Motor neuron (in vitro differentiated cells): ENCODE measurements at regions not wholly inside any gene's neighbourhood (a gene's known extent, or its start where the extent isn't known, plus 50 kb on each side); places are given as distances from the start of the nearest gene placed in this dataset.
A peak's percentile ranks its signal among the peaks of the same experiment; 100 is the strongest.

Experiments
- ATAC-seq, 8 experiments: fragments of 200-7000 bp; cut with Tn5 transposase; replicated peaks in 6 of 8; 2 replicates each; pipeline ENCODE4 v1.8.0; 2021; ENCODE audit warnings: mild to moderate bottlenecking in 8 of 8, moderate library complexity in 8 of 8
- H3K27ac ChIP-seq, 2 donors: fragments of 250-450 bp; sonication (Bioruptor Pico); 2 replicates each; pipeline ENCODE4 v1.9.0; 2021; ENCODE audit warnings: antibody characterized with exemption in 2 of 2, mild to moderate bottlenecking in 2 of 2, moderate library complexity in 1 of 2
- H3K4me1 ChIP-seq, 2 donors: fragments of 250-450 bp; sonication (Bioruptor Pico); replicated peaks in 1 of 2; 2 replicates each; pipeline ENCODE4 v1.6.1; 2021; ENCODE audit warnings: antibody characterized with exemption in 2 of 2, mild to moderate bottlenecking in 2 of 2, moderate library complexity in 1 of 2
- H3K4me3 ChIP-seq, 5 donors: fragments of 250-450 bp; sonication (Bioruptor Pico); 2 replicates each; pipeline ENCODE4 v1.9.0; 2021; ENCODE audit warnings: antibody characterized with exemption in 5 of 5, mild to moderate bottlenecking in 5 of 5, moderate library complexity in 4 of 5
- WGBS, 10 experiments: fragments of 450-650 bp; shearing (Covaris generic); methylation state at CpG; one replicate each; pipeline ENCODE4 v1.0.0; 2022; 5-methylcytosine and 5-hydroxymethylcytosine counted together
- in situ Hi-C, 9 experiments: fragments of 400-800 bp; cut with MboI; loops; one replicate each; pipeline ENCODE4 v1.15.0; 2021; ENCODE audit warnings: low sequenced_read_pairs in 9 of 9, low pct_unique_long_range_greater_than_20kb in 2 of 9; ENCODE audit not compliant: unreplicated experiment in 9 of 9

- 19 to 95% (median 70%) methylated on average over 2 to 4 of the region's 4 CpGs; no CpG with 5 or more reads in 2 of the 10 experiments for WGBS, 10 experiments
- ATAC-seq, result peak in 2 of 8 experiments; percentile 26 to 90
- no peak overlapping the region for H3K27ac ChIP-seq
- H3K4me1 ChIP-seq, result no peaks in the 10 kb centered on the region
- in situ Hi-C loops, result no loop called here
- no peak overlapping the region for H3K4me3 ChIP-seq
Observed at GRCh38 chr1:58971629-58972140, 187.8 kb upstream of the JUN start.

DNA sequence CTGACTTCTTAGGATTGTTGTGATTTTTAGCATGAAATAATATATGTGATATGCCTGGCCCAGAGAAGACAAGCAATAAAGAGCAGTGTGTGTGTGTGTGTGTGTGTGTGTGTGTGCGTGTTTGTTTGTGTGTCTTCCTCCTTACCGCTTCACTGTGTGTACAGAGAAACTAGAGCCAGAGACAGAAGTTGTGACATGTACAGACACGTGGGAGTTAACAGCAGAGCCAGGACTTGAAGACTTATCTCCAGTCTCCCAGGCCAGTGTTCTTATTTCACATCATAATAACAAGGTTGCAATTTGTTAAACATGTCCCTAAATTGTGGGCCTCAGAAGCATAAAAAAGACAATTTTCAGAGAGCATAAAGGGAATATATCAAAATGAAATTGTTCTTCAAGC, 192.0 kb upstream of the JUN start:
- Histone ChIP-seq H3K4me3 (no peak overlapping the region), H3K27ac (no peak overlapping the region), H3K4me1 (no peaks in the 10 kb centered on the region)
- in situ Hi-C loops, result no loop called here
- 44 to 93% (median 85%) methylated on average over 1 to 3 of the region's 3 CpGs; no CpG with 5 or more reads in 2 of the 10 experiments for WGBS, 10 experiments
- ATAC-seq, result no peak

- 67 to 100% (median 94%) methylated on average over 1 of the region's 1 CpG; no CpG with 5 or more reads in 6 of the 10 experiments for WGBS, 10 experiments
- Histone ChIP-seq H3K4me1 (no peaks in the 10 kb centered on the region), H3K27ac (no peak overlapping the region), H3K4me3 (no peak overlapping the region)
- in situ Hi-C loops, result no loop called here
- ATAC-seq, result no peak
Observed at GRCh38 chr1:58976294-58976693, 192.4 kb upstream of the JUN start.

GRCh38 chr1:58977598-58977997, 193.8 kb upstream of the JUN start:
- H3K4me3 ChIP-seq, result no peak overlapping the region
- ATAC-seq, result no peak
- no peak overlapping the region for H3K27ac ChIP-seq
- WGBS, 10 experiments, result 67 to 100% (median 97%) methylated on average over 1 of the region's 1 CpG; no CpG with 5 or more reads in 4 of the 10 experiments
- H3K4me1 ChIP-seq, result no peaks in the 10 kb centered on the region
- in situ Hi-C loops, result no loop called here

DNA sequence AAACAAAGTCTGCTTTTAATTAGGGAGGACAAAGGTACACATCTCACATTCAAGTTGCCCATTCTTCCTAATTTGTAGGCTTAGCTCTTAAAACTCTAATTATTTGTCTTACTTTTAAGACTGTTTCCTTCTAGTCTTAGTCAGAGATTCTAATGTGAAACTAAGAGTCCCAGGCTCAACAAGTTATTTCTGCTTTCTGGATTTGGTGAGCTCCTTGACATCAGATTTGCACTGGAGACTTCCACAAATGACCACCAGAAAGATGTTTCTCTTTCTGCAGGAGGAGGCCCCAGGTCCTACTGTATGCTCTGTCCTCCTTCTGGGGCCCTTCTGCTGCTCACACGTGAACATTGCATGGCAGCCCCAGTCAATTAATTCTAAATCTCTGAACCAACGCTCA, 194.2 kb upstream of the JUN start:
- in situ Hi-C loops, result no loop called here
- no peak overlapping the region for H3K4me3 ChIP-seq
- WGBS, 10 experiments, result 75 to 100% (median 92%) methylated on average over 1 to 2 of the region's 2 CpGs; no CpG with 5 or more reads in 5 of the 10 experiments

DNA sequence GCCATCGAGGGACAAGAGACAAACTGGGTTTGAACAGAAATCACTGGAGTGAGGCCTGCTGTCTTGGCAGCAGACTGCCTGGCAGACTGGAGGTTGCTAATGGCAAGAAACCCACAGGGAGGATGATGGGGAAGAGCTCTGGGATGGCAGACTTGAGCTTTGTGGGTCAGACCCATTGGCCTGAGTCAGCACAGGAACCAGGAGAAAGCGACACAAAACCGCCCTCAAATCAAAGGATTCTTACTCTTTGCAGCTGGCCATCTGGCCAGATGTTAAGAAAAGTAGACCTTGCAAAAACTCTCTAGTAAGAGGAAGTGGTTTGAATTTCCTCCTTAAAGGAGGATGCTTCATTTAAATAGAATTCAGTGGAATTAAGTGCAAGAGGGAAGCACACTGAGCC, 195.2 kb upstream of the JUN start:
- no peaks in the 10 kb centered on the region for H3K4me1 ChIP-seq
- WGBS, 10 experiments, result 38 to 100% (median 89%) methylated on average over 1 to 2 of the region's 3 CpGs; no CpG with 5 or more reads in 2 of the 10 experiments
- in situ Hi-C loops, result no loop called here
- H3K27ac ChIP-seq, result no peak overlapping the region
- no peak overlapping the region for H3K4me3 ChIP-seq
- ATAC-seq, result no peak

More for the DNA sequence above, 194.2 kb upstream of the JUN start:
- H3K27ac ChIP-seq, result no peak overlapping the region
- H3K4me1 ChIP-seq, result no peaks in the 10 kb centered on the region
- no peak for ATAC-seq

- H3K4me3 ChIP-seq, result no peak overlapping the region
- ATAC-seq, result no peak
- H3K4me1 ChIP-seq, result no peaks in the 10 kb centered on the region
- in situ Hi-C loops, result no loop called here
- no peak overlapping the region for H3K27ac ChIP-seq
- WGBS, 10 experiments, result 86 to 100% (median 96%) methylated on average over 1 to 3 of the region's 3 CpGs; no CpG with 5 or more reads in 3 of the 10 experiments
Observed at GRCh38 chr1:58979677-58980076, 195.8 kb upstream of the JUN start.

- H3K27ac ChIP-seq, result no peak overlapping the region
- no peaks in the 10 kb centered on the region for H3K4me1 ChIP-seq
- no peak for ATAC-seq
- 60 to 100% (median 88%) methylated on average over 1 of the region's 1 CpG; no CpG with 5 or more reads in 3 of the 10 experiments for WGBS, 10 experiments
- H3K4me3 ChIP-seq, result no peak overlapping the region
- in situ Hi-C loops, result no loop called here
Observed at GRCh38 chr1:58981392-58981791, 197.5 kb upstream of the JUN start.

DNA sequence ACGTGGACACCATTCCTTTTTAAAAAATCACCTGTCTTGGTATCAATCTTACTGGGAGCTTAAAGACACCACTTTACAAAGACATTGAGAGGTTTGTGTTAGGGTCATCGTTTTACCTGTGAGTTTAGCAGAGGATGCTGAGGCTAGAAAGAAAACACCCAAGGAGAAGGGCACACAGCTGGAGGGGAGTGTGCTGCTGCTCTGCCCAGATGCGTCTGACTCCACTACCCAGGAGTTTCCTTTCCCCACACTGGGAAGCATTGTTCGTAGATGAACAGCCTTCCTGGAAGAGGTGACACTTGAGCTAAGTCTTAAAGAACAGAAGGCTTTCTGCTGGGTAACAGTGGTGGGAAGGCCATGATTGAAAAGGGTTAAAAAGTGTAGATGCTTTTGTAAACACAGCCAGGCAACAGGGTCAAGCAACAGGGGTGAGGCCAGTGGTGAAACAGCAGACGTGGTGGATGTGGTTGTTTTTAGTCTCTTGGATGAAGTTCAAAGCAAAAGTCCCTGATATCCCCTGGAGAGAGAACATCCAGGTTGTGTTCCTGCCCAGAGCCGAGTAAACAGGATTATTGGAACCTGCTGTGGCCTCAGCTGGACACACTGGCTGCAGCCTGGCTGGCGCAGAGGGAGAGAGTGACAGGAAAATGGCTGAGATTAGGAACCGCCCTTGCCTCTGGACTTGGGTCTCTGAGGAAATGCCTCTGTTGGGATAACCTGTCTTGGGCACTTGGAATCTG, 198.6 kb upstream of the JUN start:
- WGBS, 10 experiments, result 20 to 82% (median 70%) methylated on average over 1 to 7 of the region's 8 CpGs; no CpG with 5 or more reads in 1 of the 10 experiments

GRCh38 chr1:58983162-58983561, 199.3 kb upstream of the JUN start:
- 0 to 83% (median 68%) methylated on average over 1 to 3 of the region's 3 CpGs; no CpG with 5 or more reads in 1 of the 10 experiments for WGBS, 10 experiments
- peak in 3 of 8 experiments; percentile 25 to 66 (median 61) for ATAC-seq
- in situ Hi-C loops, result no loop called here

More for the DNA sequence above, 198.6 kb upstream of the JUN start:
- no peaks in the 10 kb centered on the region for H3K4me1 ChIP-seq
- in situ Hi-C loops, result no loop called here
- no peak overlapping the region for H3K27ac ChIP-seq
- H3K4me3 ChIP-seq, result no peak overlapping the region
- ATAC-seq, result peak in 3 of 8 experiments; percentile 53 to 79 (median 62)

DNA sequence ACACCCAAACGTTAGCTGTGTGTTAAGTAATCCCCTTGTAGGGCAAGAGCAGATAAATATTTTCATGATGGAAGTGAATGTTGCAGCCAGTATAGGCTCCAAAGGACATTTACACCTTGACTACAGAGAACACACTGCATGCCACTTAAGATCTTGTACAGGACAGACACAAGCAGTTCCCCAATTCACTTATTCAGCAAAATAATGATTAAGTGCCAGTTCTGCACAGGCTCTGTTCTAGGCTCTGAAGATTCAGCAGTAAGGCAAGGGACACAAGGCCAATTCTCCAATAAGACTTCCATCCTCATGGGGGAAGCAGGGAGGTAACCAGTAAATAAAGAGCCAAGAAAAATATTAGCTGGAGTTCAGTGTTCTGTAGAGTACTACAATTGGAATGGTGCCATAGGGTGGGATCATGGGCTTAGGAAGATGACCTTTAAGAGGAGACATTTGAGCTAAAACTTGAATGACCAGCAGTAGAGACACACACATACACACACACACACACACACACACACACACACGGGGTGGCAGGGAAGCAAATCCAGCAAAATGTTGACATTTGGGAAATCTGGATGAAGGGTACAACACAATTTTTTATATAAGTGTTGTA, 199.9 kb upstream of the JUN start:
- no peak overlapping the region for H3K27ac ChIP-seq
- no peak for ATAC-seq
- no peaks in the 10 kb centered on the region for H3K4me1 ChIP-seq
- WGBS, 10 experiments, result 0 to 100% (median 80%) methylated on average over 1 to 2 of the region's 2 CpGs; no CpG with 5 or more reads in 3 of the 10 experiments
- no peak overlapping the region for H3K4me3 ChIP-seq
- in situ Hi-C loops, result no loop called here

More at GRCh38 chr1:58983162-58983561, 199.3 kb upstream of the JUN start:
- Histone ChIP-seq H3K27ac (no peak overlapping the region), H3K4me1 (no peaks in the 10 kb centered on the region), H3K4me3 (no peak overlapping the region)

DNA sequence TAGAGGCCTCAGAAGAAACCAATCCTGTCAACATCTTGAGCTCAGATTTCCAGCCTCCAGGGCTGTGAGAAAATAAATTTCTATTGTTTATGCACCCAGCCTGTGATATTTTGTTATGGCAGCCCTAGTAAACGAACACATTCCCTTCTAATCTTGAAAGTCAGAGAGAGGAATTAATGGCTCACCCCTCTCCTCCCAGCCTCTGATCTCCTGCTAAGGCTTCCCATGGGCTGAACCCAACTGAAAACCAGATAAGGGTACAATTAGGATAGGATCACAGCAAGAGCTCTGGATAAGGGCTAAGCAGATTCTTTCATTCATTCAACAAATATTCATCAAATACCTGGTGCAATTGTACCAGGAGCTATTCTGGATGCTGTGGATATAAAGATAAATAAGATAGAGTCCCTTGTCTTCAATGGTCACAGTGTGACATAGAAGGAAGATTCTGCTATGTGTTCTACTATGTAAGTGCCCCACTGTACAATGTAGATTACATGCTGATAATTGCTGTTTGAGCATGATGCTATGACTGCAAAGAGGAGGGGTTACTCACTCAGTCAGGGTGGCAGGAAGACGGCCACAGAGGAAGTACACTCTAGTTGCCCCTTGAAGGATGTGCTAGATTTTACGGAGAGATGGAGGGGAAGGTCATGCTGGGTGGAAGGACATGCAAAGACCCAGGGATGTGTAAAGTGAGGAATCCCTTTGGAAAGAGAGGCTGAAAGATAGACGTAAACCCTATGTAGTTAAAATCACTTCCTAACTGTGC, 203.3 kb upstream of the JUN start:
- in situ Hi-C loops, result no loop called here
- Histone ChIP-seq H3K4me1 (no peaks in the 10 kb centered on the region), H3K4me3 (no peak overlapping the region), H3K27ac (no peak overlapping the region)
- 48 to 93% (median 60%) methylated on average over 1 to 4 of the region's 4 CpGs; no CpG with 5 or more reads in 1 of the 10 experiments for WGBS, 10 experiments
- no peak for ATAC-seq

- ATAC-seq, result no peak
- H3K27ac ChIP-seq, result no peak overlapping the region
- in situ Hi-C loops, result no loop called here
- no peaks in the 10 kb centered on the region for H3K4me1 ChIP-seq
- H3K4me3 ChIP-seq, result no peak overlapping the region
Observed at GRCh38 chr1:58988752-58989151, 204.9 kb upstream of the JUN start.
